Embryonic facial prominence (tissue), 1 donor: ENCODE measurements at regions not wholly inside any gene's neighbourhood (a gene's known extent, or its start where the extent isn't known, plus 50 kb on each side); places are given as distances from the start of the nearest gene placed in this dataset.
"Not testable (repeated sequence)": the region's sequence is repeated elsewhere in the genome, so short reads cannot be mapped to it uniquely, and the experiment has no call there.

ENCODE experiments used
- DNase-seq: peaks from one replicate; pipeline ENCODE4 v3.0.0-alpha.2; 2016; ENCODE audit errors: extremely low spot score

DNA sequence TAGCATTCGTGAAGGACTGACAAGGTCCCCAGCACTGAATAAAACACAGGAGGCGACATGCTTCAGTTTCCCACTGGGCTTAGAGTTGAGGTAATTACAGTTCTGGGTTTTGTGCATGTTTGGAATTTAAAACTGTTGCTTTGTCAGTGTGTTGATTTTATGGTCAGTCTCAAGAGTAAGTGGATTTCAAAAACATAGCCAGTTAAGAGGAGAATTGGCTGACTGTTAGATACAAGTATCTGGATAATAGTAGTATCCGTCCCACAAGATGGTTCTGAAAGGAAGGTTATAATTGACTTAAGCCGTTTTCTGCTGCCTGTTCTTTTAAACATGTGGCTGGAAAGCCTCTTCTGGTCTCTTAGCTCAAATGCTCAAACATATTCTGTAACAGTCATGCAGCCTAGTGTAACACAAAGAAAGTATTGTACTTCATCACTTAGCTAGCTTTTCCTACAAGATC, 170.9 kb downstream of the POLR1F start:
- no peak for DNase-seq

DNA sequence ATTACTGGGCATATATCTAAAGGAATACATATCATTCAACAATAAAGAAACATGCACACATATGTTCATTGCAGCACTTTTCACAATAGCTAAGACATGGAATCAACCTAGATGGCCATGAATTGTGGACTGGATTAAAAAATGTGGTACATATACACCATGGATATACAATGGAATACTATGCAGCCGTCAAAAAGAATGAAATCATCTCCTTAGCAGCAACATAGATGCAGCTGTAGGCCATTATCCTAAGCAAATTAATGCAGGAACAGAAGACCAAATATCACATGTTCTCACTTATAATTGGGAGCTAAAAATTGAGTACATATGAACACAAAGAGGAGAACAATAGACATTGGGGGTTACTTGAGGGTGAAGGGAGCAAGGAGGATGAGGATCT, 175.6 kb downstream of the POLR1F start:
- DNase-seq: no peak

- DNase-seq: no peak
Observed at GRCh38 chr7:19530852-19531251, 178.0 kb downstream of the POLR1F start.

GRCh38 chr7:19530261-19530660, 178.6 kb downstream of the POLR1F start:
- no peak for DNase-seq

- no peak for DNase-seq
Observed at GRCh38 chr7:19526639-19527038, 182.2 kb downstream of the POLR1F start.

- DNase-seq: no peak
Observed at GRCh38 chr7:19522486-19522885, 186.4 kb downstream of the POLR1F start.

DNA sequence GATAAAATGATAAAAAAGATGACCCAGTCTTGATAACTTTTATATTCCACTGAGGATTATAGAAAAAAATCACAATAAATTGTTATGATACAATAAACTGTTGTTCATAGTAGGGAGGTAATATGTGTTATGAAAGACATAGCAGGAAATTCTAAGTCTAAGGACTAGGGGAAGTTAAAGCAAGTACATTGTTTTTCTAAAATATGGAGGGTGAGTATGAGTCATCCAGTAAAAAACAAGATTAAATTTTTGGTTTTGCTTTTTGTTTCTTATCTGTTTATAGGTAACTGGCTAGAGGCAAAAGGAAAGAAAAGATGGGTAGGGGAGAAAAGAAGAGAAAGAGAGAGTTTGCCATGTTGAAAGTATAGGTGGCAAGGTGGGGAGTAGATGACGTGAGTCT, 188.4 kb downstream of the POLR1F start:
- DNase-seq: no peak

DNA sequence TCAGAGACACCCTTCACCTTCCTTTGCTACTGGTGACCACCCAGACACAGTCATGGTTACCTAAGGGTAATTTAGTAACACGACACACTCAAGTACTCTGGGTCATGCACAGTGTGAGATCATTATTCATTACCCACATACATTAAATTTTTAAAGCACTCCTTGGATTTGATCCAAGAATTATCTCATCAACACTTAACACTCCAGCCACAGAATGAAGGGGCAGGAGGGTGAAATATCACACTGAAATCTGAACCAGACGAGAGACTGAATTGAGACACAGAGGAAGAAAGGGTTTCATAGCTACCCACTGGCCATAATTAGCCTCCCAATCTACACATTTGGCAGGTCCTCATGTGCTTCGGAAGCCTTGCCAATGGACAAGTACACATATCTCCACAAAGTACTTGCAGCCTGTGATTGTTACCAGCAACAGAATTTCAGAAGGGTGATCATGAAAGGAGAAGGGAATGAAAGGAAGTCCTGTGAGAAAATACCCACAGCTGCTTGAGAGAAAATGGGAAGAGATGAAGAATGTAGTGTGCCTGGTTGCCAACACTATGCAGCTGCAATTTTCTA, 189.3 kb downstream of the POLR1F start:
- DNase-seq: no peak

GRCh38 chr7:19517546-19517945, 191.3 kb downstream of the POLR1F start:
- not testable (repeated sequence) for DNase-seq

GRCh38 chr7:19508821-19509220, 200.0 kb downstream of the POLR1F start:
- DNase-seq: no peak

DNA sequence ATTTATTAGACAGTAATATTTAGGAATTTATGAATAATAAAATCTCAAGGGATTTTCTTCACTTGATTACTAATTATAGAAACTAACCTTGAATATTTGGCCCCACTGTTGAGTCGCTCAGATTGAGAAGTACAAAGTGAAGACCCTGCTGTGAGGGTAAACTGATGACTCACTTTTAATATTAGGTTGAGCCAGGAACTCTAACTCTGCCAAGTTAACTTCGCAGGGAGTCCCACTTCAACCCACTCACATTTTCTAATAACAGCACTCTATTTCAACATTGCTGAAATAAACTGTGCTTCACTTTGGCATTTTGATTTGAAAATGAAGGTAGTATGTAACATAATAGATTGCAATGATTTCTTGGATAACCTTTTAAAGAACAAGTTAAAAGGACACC, 200.7 kb downstream of the POLR1F start:
- DNase-seq: no peak

DNA sequence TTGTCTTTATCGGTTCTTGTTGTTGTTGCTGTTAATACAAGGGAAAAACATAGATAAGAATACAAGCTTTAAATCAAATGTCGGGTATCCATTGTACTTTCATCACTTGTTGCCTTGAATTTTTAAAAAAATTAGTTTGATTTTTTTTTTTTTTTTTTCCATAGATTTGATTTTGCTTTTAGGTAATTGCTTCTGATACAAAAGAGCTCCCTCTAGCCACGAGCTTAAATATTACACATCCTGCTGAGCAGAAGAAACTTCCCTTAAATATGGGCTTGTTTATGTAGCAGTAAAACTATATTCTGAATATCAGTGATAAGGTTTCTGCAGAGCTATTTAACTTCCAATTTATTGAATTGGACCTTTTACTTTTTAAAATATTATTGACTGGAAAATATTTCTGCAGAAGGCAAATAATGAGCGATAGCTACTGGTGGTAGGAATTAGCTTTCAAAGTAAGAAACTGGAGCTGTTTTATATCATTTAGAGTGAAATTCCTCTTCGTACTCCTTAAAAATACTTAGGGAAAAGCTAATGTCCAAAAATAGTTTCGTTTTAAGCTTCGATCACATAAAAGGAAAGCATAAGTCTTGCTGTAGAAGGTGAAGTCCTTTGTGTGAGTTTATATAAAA, 216.9 kb downstream of the POLR1F start:
- no peak for DNase-seq

GRCh38 chr7:19491371-19491770, 217.5 kb downstream of the POLR1F start:
- DNase-seq: no peak

- no peak for DNase-seq
Observed at GRCh38 chr7:19489162-19489820, 219.5 kb downstream of the POLR1F start.

DNA sequence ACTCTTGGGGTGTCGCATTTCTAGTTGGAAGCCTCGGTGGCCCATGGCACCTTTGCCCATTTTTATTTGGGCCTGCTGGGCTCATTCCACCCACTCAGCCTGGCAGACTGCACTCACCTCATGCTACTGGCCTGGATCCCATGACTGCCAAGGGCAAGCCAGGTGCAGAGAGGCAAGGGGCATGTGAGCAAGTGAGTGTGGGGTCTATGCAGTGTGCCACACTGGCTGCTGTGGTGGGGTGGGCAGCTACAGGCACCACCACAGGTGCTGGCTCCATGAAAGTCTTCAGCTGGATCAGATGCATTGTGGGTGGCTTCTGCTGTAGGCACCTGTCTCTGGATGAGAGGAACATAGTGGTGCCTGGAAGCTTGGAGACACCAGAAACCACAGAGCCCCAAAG, 220.8 kb downstream of the POLR1F start:
- no peak for DNase-seq

DNA sequence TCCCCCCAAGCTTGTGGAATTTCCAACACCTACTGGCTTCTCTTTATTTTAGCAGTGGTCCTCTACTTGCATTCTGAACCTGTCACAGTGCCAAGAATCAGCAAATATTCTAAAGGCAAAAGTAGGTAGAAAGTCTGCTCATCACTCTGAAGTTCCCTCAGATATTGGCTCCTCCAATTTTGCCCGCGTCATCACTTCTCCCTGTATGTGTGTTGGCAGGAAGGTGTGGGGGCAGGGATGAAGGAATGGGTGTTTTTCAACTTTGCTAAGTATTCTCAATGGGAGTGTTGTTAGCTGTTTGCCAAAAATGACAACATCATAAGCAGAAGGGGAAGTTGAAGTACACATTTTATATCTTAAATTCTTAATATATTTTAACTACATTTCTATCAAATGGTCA, 226.2 kb downstream of the POLR1F start:
- no peak for DNase-seq

GRCh38 chr7:19480383-19480782, 228.5 kb downstream of the POLR1F start:
- no peak for DNase-seq

DNA sequence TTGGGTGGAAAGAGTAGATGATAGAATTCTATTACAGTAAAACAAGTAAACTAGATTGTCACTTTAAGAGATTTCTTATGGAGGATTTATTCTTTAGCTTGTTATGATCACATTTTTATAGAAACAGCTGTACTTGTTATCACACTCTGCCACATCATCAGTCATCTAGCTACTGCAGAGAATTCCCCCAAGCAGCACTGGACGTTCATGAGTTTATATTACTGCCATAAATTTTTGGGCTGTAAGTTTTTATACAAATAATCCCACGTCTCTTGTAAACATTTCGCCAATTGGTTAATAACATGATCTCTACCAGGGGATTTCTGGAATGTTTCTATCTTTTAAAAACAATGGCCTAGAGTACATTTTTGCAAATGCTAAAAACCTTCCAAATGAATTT, 238.8 kb downstream of the POLR1F start:
- DNase-seq: no peak

DNA sequence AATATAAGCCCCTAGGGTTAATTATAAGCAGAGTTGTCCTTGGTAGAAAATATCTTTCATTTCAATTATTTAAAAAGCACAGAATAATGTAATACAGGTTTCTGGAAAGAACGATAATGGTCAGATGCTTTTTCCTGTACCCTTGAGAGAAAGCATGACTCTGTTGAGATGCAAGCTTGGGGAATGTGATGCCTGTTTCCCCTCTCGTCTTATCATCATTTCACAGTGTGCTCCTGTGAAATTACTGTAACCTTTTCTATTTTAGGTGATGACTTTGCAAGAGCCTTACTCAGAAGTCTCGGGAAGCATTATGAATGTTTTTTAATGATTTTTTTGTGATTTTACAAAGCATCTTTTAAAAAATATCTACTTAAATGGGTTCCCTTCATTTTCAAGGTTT, 243.0 kb downstream of the POLR1F start:
- no peak for DNase-seq

DNA sequence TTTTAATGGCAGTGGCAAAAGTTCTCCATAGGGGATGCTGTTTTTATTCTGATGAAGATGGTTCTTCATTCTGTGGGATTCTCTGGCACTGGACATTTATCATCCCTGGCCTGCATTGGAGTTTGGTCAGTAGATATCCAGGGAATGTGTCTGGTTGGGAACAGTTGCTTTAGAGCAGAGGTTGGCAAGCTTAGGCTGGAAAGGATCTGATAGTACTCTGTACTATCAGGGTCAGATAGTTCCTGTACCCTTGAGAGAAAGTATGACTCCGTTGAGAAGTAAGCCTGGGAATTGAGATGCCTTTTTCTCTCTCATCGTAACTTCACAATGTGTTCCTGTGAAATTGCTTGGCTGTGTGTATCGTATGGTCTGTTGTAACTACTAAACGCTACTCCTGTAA, 244.1 kb downstream of the POLR1F start:
- no peak for DNase-seq

DNA sequence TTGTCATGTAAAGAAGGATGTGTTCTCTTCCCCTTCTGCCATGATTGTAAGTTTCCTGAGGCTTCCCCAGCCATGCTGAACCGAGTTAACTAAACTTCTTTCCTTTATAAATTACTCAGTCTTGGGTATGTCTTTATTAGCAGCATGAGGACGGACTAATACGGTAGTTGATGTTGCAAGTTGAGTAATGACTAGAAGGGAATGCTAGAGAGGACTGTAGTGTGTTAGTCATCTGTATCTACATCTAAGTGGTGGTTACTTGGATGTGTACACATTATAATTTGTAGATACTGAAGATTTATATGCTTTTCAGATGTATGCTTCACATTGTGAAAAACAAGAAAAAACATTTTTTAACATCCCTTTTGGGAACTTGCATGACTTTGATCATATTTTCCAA, 244.6 kb downstream of the POLR1F start:
- no peak for DNase-seq

GRCh38 chr7:19463581-19463980, 245.3 kb downstream of the POLR1F start:
- DNase-seq: no peak

GRCh38 chr7:19455623-19456022, 253.2 kb downstream of the POLR1F start:
- no peak for DNase-seq
